ENCODE measurements at regions not wholly inside any gene's neighbourhood (a gene's known extent, or its start where the extent isn't known, plus 50 kb on each side); places are given as distances from the start of the nearest gene placed in this dataset.
"Not testable (repeated sequence)": the region's sequence is repeated elsewhere in the genome, so short reads cannot be mapped to it uniquely, and the experiment has no call there.

- DNase-seq, result no peak
Measured at GRCh38 chrX:118261151-118261550, 84.8 kb upstream of the WDR44 start.

GRCh38 chrX:118271775-118272174 is 74.1 kb upstream of the WDR44 start:
- DNase-seq, result no peak

DNA sequence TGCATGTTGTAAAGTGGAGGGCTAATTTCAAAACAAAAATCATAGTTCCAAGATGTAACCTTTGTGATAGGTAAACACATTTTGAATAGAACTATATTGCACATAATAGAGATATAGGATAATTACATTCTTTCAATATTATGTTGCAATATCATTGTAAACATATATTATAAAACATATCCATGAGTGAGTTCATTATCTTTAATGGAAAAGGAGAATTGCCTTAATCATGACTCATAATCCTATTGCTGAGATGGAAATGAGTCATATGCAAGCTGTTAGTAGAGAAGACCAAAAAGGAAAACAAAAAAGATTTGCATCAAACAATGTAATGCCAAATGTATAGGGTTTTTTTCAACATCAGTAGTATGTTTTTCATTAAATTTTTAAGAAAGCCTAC is 73.7 kb upstream of the WDR44 start:
- no peak for DNase-seq

DNA sequence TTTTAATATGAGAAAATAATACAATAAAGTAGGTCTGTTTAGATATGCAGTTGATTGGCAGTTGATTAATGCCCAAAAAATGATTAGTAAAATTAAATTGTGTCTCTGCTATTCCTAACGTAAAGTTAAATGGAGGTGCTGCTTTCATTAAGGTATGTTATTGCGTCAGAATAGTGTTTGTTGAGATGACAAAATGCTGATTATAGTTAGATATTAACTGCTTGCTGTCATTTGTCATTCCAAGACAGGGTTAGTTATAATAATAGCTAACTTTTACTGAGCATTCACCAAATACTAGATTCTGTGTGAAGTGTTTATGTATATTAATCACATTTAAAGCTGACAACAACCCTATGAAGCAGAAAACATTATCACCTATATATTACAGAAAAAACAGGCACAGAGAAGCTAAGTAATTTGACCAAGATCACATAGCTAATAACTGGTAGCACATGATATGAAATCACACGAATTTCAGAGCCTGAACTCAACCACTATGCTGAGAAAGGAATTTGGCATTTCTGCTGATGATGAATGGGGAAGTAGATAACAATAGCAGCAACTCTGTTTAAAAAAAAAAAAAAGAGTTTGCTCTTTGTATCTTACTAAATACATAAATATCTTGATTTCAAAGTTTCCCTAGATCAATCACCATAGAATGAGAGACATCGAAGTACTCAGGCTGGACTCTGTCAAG is 59.7 kb upstream of the WDR44 start:
- DNase-seq, result no peak

GRCh38 chrX:118295818-118296217 is 50.1 kb upstream of the WDR44 start:
- not testable (repeated sequence) for DNase-seq
